Fibroblast of mammary gland (primary cell): ENCODE measurements at regions not wholly inside any gene's neighbourhood (a gene's known extent, or its start where the extent isn't known, plus 50 kb on each side); places are given as distances from the start of the nearest gene placed in this dataset.

Experiments
- DNase-seq: peaks from one replicate; pipeline ENCODE4 v3.0.0-alpha.2; 2010; ENCODE audit warnings: low read depth
- H3K4me3 ChIP-seq: 2 replicates; pipeline ENCODE4 v1.5.1; 2011; ENCODE audit warnings: low read depth, mild to moderate bottlenecking, low read length, moderate library complexity; ENCODE audit not compliant: control insufficient read depth
- TF ChIP-seq, protein P1 (sequence below): conservative IDR thresholded peaks from 2 replicates; pipeline ENCODE4 v1.5.1; 2011; ENCODE audit warnings: low read depth, low read length, inconsistent platforms; ENCODE audit not compliant: control insufficient read depth, insufficient read depth

DNA sequence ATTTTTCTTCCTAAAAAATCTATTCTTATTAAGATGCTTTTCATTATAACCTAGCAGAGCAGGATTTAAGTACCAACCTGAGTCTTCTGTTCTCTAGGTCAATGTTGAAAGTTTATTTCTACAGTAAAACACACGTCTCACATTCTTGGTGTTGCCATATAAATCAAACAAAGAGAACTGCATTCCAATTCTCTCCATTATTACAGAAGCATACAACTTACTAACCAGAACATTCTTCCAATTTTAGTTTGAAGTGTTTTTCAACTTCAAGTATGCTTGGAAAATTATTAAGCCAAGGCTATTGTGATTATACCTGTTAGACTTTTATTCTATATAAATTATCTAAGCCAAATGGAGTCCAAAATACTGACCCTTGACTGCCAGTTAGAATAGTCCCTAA, 110.4 kb upstream of the PMFBP1 start:
- DNase-seq = no peak
- H3K4me3 ChIP-seq = no peak overlapping the region
- TF ChIP-seq, protein P1, sequence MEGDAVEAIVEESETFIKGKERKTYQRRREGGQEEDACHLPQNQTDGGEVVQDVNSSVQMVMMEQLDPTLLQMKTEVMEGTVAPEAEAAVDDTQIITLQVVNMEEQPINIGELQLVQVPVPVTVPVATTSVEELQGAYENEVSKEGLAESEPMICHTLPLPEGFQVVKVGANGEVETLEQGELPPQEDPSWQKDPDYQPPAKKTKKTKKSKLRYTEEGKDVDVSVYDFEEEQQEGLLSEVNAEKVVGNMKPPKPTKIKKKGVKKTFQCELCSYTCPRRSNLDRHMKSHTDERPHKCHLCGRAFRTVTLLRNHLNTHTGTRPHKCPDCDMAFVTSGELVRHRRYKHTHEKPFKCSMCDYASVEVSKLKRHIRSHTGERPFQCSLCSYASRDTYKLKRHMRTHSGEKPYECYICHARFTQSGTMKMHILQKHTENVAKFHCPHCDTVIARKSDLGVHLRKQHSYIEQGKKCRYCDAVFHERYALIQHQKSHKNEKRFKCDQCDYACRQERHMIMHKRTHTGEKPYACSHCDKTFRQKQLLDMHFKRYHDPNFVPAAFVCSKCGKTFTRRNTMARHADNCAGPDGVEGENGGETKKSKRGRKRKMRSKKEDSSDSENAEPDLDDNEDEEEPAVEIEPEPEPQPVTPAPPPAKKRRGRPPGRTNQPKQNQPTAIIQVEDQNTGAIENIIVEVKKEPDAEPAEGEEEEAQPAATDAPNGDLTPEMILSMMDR = no peak

- TF ChIP-seq, protein P1 = no peak
- no peak overlapping the region for H3K4me3 ChIP-seq
- no peak for DNase-seq
These were observed 106.3 kb upstream of the PMFBP1 start for GRCh38 chr16:72278301-72278700.

- DNase-seq = no peak
- TF ChIP-seq, protein P1 = no peak
- no peak overlapping the region for H3K4me3 ChIP-seq
These were observed 105.8 kb upstream of the PMFBP1 start for GRCh38 chr16:72277749-72278148.

GRCh38 chr16:72271699-72272240, 99.8 kb upstream of the PMFBP1 start:
- DNase-seq = no peak
- TF ChIP-seq, protein P1 = no peak
- H3K4me3 ChIP-seq = no peak overlapping the region

DNA sequence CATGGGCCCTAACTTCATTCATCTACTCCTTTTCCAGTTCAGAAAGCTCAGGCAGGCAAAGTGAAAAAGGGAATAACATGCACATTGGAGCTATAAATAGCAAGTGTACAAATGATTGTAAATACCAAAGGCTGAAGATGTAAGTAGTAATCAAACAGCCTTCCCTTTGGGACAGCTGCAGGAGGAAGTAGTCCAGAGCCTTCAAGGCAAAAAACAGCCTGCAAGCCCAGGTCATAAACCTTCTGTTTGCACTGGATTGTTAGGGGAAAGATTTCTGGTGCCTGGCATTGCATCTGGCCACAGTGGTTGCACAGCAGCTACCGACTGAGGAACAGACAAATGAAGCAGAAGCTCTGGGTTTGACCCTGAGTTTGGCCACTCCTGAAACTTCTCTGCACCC, 98.6 kb upstream of the PMFBP1 start:
- H3K4me3 ChIP-seq = no peak overlapping the region
- TF ChIP-seq, protein P1 = no peak
- no peak for DNase-seq

GRCh38 chr16:72266836-72267235, 94.9 kb upstream of the PMFBP1 start:
- TF ChIP-seq, protein P1 = no peak
- no peak overlapping the region for H3K4me3 ChIP-seq
- no peak for DNase-seq

DNA sequence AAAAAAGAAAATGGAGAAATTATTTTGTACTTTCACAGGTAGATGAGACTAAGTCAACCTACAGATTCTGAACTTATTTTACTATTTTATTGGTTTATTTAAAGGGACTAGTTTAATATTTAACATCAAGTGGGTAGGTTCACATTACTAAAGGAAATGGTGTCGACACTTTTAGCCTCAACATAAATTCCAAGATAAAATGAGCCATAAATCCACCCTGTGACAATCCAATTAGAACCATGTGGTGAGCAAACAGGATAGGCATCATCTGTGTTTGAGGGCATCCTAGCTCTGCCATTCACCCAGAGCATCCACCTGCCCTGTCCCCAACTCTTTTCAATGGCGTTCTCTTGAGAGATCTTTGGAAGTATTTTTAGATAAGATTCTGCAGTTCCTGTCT, 92.8 kb upstream of the PMFBP1 start:
- no peak for DNase-seq
- no peak overlapping the region for H3K4me3 ChIP-seq
- TF ChIP-seq, protein P1 = no peak
